ENCODE measurements at regions not wholly inside any gene's neighbourhood (a gene's known extent, or its start where the extent isn't known, plus 50 kb on each side); places are given as distances from the start of the nearest gene placed in this dataset.

DNA sequence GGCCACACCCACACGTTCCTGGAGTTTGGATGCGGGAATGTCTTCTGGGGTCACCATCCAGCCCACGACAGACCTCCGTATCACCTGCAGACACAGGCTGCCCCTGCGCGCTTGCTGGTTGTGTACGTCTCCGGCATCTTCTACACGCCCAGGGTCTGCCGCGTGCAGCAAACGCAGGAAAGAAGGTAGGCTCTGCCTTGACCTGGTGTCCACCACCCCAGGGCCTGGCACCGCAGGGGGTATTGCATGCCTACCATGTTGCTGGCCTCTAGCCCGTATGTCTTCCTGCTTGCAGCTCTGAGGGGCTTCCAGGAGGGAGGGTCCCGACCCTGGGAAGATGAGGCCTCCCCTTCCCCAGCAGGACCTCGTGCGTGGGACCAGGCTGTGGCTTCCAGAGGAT is 298.8 kb upstream of the IRX4 start:
- peaks cover 14% of the 10 kb centered on the region for H3K27me3 Mint-ChIP-seq (ENCODE audit: low read depth)

DNA sequence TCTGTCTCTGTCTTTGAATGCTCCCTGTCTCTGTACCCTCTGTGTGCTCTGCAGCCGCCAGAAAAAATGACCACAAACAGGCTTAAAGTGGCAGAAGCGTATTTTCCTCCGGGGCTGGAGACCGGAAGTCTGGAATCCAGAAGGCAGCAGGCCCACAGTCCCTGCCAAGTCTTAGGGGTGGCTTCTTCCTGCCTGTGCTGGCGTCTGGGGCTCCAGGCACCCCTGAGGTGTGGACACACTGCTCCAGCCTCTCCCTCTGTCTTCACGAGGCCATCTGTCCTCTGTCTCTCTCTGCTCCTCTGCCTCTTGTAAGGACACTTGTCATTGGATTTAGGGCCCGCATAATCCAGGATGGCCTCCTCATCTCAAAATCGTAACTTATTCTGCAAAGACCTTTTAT is 298.4 kb upstream of the IRX4 start:
- TF ChIP-seq, protein P1, sequence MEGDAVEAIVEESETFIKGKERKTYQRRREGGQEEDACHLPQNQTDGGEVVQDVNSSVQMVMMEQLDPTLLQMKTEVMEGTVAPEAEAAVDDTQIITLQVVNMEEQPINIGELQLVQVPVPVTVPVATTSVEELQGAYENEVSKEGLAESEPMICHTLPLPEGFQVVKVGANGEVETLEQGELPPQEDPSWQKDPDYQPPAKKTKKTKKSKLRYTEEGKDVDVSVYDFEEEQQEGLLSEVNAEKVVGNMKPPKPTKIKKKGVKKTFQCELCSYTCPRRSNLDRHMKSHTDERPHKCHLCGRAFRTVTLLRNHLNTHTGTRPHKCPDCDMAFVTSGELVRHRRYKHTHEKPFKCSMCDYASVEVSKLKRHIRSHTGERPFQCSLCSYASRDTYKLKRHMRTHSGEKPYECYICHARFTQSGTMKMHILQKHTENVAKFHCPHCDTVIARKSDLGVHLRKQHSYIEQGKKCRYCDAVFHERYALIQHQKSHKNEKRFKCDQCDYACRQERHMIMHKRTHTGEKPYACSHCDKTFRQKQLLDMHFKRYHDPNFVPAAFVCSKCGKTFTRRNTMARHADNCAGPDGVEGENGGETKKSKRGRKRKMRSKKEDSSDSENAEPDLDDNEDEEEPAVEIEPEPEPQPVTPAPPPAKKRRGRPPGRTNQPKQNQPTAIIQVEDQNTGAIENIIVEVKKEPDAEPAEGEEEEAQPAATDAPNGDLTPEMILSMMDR (IDR thresholded peaks at IDR 0.05; ENCODE audit: unreplicated experiment) = no peak
- Mint-ChIP-seq H3K27me3 (ENCODE audit: low read depth) (peaks cover 13% of the 10 kb centered on the region), H3K36me3 (no peaks in the 10 kb centered on the region), H3K4me1 (peaks cover 10% of the 10 kb centered on the region), H3K27ac (no peak overlapping the region), H3K4me3 (no peak overlapping the region), H3K9me3 (no peaks in the 10 kb centered on the region)
- DNase-seq (ENCODE audit: low spot score in 2 of 2, unreplicated experiment in 2 of 2) = no peak

More for the DNA sequence above, 298.8 kb upstream of the IRX4 start:
- Mint-ChIP-seq H3K9me3 (no peaks in the 10 kb centered on the region), H3K27ac (no peak overlapping the region), H3K4me3 (no peak overlapping the region), H3K36me3 (no peaks in the 10 kb centered on the region), H3K4me1 (peaks cover 6% of the 10 kb centered on the region)
- TF ChIP-seq, protein P1 (IDR thresholded peaks at IDR 0.05; ENCODE audit: unreplicated experiment) = no peak
- no peak for DNase-seq (ENCODE audit: low spot score in 2 of 2, unreplicated experiment in 2 of 2)

DNA sequence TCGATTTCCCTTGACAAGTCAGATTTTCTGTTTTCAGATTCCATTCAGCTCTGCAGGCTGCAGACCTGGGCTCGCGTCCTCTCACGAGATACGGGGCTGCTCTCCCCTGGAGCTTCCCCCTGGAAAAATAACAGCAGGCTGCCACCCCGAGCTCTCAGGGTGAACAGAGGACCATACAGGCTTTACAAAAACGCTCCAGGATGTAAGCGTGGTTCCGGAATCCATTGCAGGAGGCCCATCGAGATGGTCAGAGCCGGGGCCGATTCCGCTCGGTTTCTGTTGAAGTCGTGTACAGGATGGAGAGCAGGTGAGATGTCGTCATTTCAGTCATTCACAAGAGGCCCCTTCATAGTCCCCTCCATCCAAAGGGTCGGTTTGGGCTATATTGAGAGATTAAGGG is 297.7 kb upstream of the IRX4 start:
- Mint-ChIP-seq H3K9me3 (no peaks in the 10 kb centered on the region), H3K36me3 (no peaks in the 10 kb centered on the region), H3K27me3 (ENCODE audit: low read depth) (peaks cover 11% of the 10 kb centered on the region), H3K4me1 (peaks cover 11% of the 10 kb centered on the region), H3K27ac (no peak overlapping the region), H3K4me3 (no peak overlapping the region)
- TF ChIP-seq, protein P1 (IDR thresholded peaks at IDR 0.05; ENCODE audit: unreplicated experiment) = no peak
- DNase-seq (ENCODE audit: low spot score in 2 of 2, unreplicated experiment in 2 of 2) = no peak

- Mint-ChIP-seq H3K4me1 (peaks cover 11% of the 10 kb centered on the region), H3K9me3 (no peaks in the 10 kb centered on the region), H3K27me3 (ENCODE audit: low read depth) (peaks cover 9% of the 10 kb centered on the region), H3K36me3 (no peaks in the 10 kb centered on the region), H3K27ac (no peak overlapping the region), H3K4me3 (no peak overlapping the region)
- TF ChIP-seq, protein P1 (IDR thresholded peaks at IDR 0.05; ENCODE audit: unreplicated experiment) = no peak
- DNase-seq (ENCODE audit: low spot score in 2 of 2, unreplicated experiment in 2 of 2) = no peak
Measured at GRCh38 chr5:2179861-2180260, 297.1 kb upstream of the IRX4 start.

- Mint-ChIP-seq H3K4me1 (peaks cover 21% of the 10 kb centered on the region), H3K27me3 (ENCODE audit: low read depth) (peaks cover 4% of the 10 kb centered on the region), H3K27ac (no peak overlapping the region), H3K4me3 (no peak overlapping the region), H3K36me3 (no peaks in the 10 kb centered on the region), H3K9me3 (no peaks in the 10 kb centered on the region)
- no peak for DNase-seq (ENCODE audit: low spot score in 2 of 2, unreplicated experiment in 2 of 2)
- TF ChIP-seq, protein P1 (IDR thresholded peaks at IDR 0.05; ENCODE audit: unreplicated experiment) = no peak
Measured at GRCh38 chr5:2178528-2178927, 295.8 kb upstream of the IRX4 start.

- H3K4me1 Mint-ChIP-seq = peaks cover 26% of the 10 kb centered on the region
- no peak overlapping the region for H3K4me3 Mint-ChIP-seq
- H3K27ac Mint-ChIP-seq = no peak overlapping the region
- no peak for DNase-seq (ENCODE audit: low spot score in 2 of 2, unreplicated experiment in 2 of 2)
- no peaks in the 10 kb centered on the region for H3K9me3 Mint-ChIP-seq
- H3K36me3 Mint-ChIP-seq = no peaks in the 10 kb centered on the region
- TF ChIP-seq, protein P1 (IDR thresholded peaks at IDR 0.05; ENCODE audit: unreplicated experiment) = no peak
- peaks cover 4% of the 10 kb centered on the region for H3K27me3 Mint-ChIP-seq (ENCODE audit: low read depth)
Measured at GRCh38 chr5:2178071-2178477, 295.3 kb upstream of the IRX4 start.
